GM19043 (cell line): ENCODE measurements at regions not wholly inside any gene's neighbourhood (a gene's known extent, or its start where the extent isn't known, plus 50 kb on each side); places are given as distances from the start of the nearest gene placed in this dataset.

Experiments used
- ATAC-seq: cut with Tn5 transposase; IDR thresholded peaks from one replicate; pipeline ENCODE4 v1.9.1; 2021; ENCODE audit warnings: low read depth; ENCODE audit not compliant: unreplicated experiment

DNA sequence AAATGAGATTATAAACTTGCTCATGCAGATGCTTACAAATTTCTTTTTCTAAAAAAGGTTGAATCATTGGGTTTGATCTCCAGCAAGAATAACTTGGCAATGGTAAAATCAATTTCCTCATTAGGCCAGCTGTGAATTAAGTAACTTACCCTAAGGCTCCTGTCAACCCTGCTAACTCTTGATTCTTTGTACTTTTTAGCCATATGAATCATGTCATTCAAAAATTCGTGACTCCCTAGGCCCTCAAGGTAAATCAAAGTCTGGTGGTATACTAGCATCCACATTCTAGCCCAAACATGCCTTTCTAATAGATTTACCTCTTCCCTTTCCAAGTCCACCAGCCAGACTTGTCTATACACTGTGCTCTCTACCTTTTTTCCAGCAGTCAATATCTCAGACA lies 420.8 kb upstream of the BRINP1 start:
- ATAC-seq, result no peak

DNA sequence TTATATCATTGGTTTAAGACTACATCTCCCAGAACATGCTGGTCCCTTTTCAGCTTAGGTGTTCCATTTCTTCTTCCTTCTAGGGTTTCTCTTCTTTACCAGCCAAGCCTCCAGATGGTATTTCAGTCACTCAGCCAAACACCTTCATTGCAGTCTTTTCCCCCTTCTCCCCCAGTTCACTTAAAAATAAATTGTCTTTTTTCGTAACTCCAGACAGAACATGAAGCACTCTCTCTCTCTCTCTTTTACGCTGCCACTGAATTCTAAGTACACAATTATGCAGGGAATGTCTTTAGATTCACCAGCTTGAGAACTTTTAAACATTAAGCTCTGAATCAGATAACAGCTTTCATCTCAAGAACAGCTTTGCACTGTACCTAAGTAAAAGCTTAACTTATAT lies 419.7 kb upstream of the BRINP1 start:
- ATAC-seq, result no peak

DNA sequence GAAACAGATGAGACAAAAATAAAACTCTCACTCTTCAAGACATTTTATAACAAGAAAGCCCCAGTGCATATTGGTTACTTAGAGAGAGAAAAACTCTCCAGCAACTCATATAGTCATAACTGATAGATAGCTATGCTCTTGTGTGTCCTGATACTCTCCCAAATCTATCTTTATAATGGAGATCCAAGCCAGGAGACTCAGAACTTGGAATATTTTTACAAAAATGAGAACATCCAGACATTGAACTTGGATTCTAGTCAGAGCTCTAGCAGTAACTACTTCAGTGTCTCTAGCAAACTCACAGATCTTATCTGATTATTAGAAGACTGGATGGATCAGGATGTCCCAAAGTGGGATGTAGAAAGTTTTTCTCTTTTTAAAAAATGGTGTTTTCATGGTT lies 412.7 kb upstream of the BRINP1 start:
- ATAC-seq, result no peak

DNA sequence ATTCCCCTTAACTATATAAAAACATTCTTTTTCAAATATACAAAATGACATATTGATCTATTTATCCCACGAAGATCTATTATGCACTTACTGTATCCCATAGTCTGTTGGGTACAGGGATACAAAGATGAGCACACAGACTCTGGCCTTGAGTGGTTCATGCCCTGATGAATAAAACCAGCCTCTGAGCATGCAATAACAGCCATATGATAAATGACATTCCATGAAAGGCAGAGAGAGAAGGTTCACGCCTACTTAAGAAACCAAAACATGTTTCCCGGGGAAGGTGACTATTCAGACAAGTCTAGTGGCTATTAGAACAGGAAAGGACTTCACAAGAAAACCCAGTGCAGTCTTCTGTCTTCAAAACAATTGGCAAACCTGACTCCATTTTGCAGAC lies 406.2 kb upstream of the BRINP1 start:
- no peak for ATAC-seq

DNA sequence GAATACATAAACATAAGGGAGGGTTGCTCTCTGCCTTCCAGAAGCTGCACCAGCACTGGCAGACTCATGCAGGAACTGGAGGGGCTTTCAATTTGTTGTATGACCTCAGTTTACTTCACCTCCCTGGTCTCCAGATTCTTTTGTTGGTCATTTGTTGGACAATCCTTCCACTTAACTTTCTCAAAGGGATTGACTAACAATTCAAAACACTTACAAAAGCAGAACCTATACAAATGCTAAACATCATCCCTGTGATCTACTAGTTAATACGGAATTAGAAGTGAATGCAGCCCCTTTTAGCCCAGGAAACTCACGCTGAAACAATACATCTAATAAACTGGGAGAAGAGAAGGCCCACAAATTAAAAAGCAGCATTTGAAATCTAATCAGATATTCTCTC lies 404.6 kb upstream of the BRINP1 start:
- ATAC-seq, result no peak

DNA sequence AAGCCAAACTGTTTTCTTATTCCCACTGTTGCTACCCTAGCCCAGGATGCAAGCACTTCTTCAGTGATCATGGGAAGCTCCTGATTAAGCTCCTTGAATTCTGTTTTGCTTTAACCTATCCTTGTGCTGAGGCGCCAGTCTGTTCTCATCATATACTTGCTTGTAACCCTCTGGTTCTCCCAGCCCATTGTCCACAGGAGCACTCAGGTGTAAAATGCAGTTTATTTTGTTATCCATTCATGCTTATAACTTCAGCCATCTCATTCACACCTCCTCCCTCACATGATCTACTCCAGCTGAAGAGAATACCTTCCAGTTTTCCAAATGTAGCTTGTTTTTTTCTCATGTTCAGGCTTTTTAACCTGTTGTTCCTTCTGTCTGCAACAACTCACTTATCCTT lies 402.1 kb upstream of the BRINP1 start:
- ATAC-seq, result no peak

DNA sequence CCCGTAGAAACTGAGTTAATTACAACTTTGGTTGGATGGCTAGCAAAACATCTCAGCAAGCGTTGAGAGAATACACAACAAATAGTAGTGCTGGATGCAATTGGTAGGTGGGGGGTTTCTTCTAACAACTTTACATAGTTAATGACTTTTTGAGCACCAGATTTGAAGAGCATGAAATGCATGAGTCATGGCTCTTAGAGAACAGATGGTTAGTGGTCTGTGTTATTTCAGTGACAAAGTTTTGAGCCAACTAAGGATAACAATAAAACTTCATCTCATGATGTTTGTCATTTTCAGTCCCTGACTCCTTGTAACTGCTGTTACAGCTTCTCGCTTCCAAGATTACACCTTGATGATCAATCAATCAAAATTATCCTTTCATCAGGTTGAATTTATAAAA lies 399.0 kb upstream of the BRINP1 start:
- no peak for ATAC-seq

DNA sequence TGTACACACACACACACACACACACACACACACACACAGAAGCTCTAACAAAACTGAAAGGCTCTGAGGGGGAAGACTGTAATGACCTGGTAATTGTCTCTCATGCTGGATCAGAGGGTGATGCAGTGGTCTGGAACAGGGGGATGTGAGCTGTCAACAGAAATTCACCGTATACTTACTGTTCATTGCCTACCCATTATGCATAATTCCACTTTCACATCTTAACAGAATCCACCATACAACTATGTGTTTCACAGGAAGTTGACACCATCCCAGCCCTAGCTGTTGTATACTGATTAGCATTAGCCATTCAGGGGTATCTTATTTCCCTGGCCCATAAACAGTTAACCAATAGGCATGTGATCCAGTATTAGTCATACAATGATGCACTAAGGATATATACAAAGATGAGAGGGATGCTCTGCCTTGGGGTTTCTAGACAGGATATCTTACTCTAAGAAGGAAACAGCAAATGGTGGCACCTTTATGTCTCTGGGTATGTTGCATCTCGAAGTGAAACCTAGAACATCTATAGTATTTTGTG lies 396.5 kb upstream of the BRINP1 start:
- no peak for ATAC-seq

DNA sequence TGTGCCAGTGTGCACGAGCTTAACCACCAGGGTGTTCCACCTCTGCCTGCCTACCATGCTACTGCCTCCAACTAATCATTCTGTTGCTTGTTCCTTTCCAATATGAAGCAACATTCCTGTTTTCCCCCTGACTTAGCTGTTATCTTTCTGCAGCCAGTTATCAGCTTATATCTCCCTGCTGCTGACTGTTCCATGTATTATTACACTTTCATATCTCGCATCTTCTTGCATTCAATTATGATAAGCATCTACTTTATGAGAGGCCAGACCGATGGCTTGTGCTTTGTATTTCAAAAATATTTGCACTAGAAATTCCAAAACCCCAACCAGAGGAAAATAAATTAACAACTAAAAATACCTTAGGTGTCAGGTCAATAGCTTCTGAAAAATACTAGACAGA lies 394.0 kb upstream of the BRINP1 start:
- no peak for ATAC-seq

DNA sequence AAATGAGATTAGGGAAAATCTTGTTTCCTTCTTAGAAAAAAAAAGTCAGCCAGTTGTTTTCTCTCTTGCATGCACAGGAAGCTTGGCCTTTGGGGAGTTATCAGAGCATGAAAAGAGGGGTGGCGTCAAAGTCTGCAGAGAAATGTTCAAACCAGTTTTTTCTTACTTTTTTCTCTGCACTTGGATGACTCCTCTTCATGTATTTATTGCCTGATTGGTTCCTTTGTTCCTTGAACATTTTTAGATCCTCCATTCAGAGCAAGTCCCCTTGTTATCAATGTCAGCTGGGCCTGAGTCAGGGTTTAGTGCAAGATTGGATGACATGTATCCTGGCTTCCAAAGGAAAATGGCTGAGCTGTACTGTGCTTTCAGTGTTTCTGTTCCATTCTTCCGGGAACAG lies 392.6 kb upstream of the BRINP1 start:
- no peak for ATAC-seq

DNA sequence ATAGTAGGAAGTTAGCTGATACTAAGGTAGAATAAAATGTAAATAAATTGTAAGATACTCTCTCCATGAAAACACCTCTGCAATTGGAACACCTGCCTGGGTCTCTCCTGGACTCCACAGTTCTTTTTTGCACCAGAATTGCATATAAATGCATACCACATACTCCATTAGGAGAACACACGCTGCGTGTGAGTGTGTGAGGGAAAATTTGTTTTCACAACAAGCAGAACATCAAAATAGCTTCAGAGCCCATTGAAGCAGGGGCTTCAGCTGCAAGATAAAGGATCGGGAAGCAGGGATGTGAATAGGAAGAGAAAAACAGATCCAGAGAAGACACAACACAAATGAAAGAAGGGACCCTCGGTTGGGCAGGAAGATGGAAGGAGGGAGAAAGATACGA lies 389.8 kb upstream of the BRINP1 start:
- ATAC-seq, result no peak

DNA sequence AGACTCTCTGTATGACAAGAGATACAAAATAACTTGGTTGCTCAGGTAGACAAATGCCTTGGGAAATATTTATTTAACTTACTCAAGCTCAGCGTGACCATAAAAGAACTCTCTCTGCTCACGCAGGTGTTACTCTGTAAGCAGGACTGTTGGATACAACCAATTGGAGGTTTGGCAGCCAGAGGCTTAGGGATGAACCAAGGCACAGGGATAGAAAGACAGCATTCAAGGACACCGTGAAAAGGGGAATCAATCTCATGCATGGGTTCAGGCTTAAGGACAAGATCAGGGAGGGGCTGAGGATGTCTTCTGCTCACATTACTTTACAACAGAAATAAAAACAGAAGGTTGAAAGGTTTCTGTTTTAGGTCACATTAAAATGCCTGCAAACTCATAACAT lies 389.0 kb upstream of the BRINP1 start:
- no peak for ATAC-seq

DNA sequence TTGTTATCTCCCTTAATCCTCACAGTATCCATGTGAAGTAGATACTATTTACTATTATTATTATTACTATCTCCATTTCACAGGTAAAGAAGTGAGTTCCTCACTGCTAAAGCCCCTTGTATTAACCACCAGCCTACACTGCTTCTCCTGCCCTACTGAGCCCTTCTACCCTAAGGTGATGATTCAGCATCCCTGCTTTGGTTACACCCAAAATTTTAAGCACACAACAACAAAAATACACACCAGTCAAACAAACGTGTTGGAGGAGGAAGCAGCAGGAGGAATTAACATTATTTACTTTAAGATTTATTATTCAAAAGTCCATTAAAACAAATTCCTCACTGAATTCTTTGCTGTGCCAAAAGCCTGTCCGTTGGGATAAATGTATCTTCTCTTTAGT lies 370.2 kb upstream of the BRINP1 start:
- ATAC-seq, result no peak

DNA sequence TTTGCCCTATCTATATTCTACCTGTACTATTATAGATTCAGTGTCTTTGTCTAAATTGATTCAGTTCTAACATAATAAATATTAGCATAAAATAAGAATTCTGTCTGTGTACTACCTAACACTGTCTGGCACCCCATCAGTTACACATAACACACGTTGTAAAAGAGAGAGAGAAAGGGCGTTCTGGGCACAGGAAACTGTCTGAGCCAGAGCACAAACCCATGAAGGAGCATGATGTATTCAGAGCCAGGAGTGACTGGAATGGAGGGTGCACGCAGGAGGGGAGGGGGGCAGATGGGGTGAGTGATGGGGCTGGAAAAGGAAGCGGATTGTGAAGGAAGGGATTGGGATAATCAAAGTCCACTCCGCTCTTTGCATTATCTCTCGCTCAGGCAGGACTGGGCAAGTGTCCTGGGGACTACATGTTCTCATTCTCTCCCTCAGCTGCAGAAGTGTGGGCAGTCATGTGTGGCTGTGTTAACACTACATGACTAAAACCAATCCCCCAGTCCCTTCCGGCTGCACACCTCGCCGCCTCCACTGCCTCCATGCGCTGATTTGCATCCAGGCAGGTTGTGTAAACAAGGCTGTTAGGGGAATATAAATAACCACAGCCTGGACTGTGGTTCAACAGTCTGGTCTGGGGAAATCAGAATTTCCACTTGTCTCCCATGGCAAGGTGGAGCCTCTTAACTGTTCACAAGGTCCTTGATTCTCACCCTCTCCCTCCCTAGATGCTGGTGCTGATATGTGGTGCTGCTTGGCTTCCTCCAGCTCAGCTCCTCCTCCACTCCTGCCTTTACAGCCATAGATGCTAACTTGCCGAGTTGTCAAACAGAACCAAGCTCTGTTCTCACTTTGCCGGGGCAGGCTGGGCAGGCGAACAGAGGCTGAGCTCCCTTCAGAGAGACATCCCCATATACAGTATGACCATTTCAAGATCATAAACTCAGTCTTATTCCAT lies 367.5 kb upstream of the BRINP1 start:
- peak; percentile 99 for ATAC-seq

DNA sequence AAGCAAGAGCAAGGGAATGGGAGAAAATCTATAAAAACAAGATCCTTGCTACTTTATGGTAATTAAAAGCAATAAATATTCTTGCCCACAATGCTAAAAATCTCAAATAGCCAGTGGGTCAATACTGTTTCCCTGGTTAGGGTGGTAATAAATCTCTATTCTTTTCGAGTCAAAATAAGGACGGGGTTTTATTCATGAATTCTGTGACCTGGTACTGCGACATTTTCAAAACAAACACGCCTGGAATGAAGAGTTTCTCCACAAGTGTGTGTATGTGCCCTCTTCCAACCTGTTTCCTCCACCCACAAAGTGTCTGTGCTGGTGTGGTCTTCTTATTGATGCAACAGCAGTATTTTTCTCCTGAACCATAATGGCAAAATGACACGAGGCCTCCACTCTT lies 358.8 kb upstream of the BRINP1 start:
- no peak for ATAC-seq

DNA sequence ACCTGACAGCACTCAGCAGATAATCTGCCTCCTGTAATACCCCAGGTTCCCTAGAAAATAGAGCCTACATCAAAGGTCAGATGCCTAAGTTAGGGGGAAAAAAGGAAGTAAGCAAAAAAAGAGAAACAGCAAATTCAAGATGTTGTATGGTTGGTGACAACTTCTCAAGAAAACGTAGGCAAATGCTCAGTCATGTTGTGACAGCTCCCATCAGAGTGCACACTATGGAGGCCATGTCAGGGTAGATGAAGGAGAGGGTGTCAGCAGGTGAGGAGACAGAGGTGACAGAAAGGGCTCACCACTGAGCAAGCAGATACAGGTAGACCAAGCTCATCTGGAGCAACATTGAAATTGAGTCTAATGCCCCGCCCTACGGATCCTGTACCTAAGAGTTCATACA lies 356.8 kb upstream of the BRINP1 start:
- no peak for ATAC-seq

DNA sequence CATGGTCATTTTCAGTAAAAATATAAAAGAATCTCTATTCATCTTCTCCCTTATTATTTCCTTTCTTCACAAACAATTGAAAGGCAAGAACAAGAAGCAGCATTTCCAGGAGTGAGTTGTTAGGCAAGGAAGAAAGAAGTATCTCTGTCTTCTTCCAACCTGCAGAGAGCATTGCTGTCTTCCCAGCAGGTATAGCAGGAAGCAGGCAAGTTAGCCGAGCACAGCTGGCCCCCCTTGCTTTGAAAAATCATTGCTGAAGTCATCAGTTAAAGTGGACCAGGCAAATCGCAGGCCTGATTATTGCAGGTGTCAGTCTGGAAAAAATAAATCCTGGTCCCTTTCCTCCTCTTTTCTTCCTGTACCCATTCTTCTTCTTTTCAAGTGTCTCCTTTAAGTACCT lies 353.1 kb upstream of the BRINP1 start:
- no peak for ATAC-seq

DNA sequence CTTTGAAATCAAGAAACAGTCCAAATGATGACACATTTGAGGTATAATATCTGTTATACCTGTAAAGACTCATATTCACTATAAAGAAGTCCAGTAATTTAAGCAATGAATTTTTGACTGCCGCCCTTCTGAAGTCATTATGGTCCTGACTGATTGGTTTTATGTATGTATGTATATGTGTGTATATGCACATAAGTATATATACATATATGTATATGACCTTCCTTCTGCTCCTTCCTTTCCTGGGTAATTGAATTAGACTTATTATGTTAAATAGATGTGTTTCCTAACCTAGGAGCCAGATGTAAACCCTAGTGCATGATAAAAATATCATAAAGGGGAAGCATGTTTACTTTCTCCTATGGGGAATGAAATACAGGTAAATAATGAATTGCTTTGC lies 343.1 kb upstream of the BRINP1 start:
- no peak for ATAC-seq

DNA sequence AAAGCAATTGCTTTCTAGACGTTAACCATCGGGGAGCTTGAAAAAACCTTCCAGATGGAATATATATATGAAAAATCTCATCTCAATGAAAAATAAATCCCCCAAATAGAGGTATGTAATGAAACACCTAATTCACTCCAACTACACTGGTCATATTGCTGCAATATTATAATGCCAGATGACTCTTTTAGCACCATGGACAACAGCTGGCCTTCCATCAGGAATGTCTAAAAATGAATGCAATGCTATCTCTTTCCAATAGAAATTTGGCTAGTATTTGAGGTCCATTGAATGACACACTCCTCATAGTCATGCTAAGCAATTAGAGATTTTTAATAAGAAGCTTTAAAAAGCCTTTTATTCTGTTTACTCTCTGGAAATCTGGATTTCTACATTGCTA lies 340.2 kb upstream of the BRINP1 start:
- ATAC-seq, result no peak

DNA sequence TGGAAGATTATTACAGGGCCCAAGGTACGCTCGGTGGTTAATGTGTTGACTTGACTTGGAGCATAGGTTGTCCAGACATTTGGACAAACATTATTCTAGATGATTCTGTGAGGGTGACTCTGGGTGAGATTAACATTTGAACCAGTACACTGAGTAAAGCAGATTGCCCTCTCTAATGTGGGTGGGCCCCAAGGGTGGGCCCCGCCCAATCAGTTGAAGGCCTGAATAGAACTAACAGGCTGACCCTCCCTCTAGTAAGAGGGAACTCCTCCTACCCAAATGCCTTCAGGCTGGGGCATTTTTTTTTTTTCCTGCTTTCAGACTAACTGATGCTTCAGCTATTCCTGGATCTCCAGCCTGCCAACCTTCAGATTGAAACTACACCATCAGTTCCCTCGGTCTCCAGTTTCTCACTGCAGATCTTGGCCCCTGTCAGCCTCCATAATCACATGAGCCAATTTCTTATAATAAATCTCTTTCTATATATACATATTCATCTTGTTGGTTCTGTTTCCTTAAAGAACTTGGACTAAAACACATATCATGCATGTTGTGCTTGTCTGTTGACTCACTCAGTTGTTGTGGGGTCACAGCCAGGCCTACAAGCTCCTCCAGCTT lies 338.1 kb upstream of the BRINP1 start:
- ATAC-seq, result no peak

DNA sequence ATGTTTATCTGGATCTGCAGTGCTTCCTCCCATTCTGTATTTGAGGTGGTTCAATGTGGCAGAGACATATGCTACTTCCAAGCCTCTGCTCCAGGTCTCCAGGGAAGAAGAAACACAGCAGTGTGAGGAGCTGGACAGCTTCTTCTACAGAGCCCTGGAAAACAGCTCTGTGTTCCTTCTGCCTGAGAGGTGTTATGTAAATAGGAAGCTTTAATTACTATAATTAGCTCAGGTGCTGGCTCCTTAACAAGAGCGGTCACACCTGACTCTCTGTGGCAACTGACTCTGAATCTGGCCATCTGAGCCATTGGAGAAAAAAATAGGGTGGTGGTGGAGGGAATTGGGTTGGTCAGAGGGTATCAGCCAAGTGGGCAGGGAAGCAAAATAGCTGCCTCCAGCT lies 332.4 kb upstream of the BRINP1 start:
- ATAC-seq, result no peak

DNA sequence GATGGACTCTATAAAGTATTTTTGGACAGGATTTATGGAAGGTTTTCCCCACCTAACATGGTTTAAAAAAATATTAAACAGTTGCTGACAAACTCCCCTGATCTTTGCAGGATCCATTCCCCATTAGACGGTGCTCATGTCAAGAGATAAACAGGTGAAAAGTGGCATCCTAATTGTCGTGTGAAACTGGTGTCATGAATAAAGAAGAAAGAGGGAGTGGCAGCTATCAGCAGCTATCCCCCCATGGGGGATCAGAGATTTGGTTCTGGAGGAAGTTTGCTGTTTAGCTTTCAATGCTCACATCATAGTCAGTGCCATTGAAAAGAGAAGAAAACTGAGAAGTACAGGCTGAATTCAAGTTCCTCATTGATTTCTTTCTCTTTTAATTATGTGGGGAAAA lies 329.3 kb upstream of the BRINP1 start:
- no peak for ATAC-seq
